HCT116 (cell line): ENCODE measurements at regions not wholly inside any gene's neighbourhood (a gene's known extent, or its start where the extent isn't known, plus 50 kb on each side); places are given as distances from the start of the nearest gene placed in this dataset.

ENCODE experiments used
- ATAC-seq: fragments of 200-7000 bp; cut with Tn5 transposase; 2 replicates; pipeline ENCODE4 v1.9.1; 2020; ENCODE audit warnings: mild to moderate bottlenecking, moderate library complexity
- BruUV-seq: library from RNA; stranded (reverse); fragments of 400-500 nt; replicated peaks from 2 replicates; lab custom pipeline; 2021; lab: Mats Ljungman, UMichigan
- CTCF ChIA-PET: fragments of 300-600 bp; sonication (Branson Sonifier 250); formaldehyde crosslinking; loops from one replicate; lab custom pipeline; 2021; ENCODE audit warnings: antibody characterized with exemption; lab: Charles Lee
- POLR2A ChIA-PET: fragments of 300-600, 350-600 bp; sonication (Branson Sonifier 250); formaldehyde crosslinking; loops from one replicate; lab custom pipeline; 2021; ENCODE audit warnings: antibody characterized with exemption; lab: Charles Lee
- RAD21 ChIA-PET, 2 experiments: fragments of 300-600 bp; sonication (Branson Sonifier 250); formaldehyde crosslinking; loops; one replicate each; lab custom pipeline; 2023; ENCODE audit warnings: low total read pairs in 2 of 2; ENCODE audit not compliant: uncharacterized antibody in 2 of 2, unreplicated experiment in 2 of 2, low non-redundant PET in 1 of 2; lab: Charles Lee
- DNase-seq: peaks from one replicate; pipeline ENCODE4 v3.0.0-alpha.2; 2010; ENCODE audit warnings: low read depth, low spot score
- H2AFZ ChIP-seq: fragments of 200-600 bp; shearing (Covaris generic), sonication (generic); 2 replicates; pipeline ENCODE4 v1.6.1; 2017; ENCODE audit warnings: low read depth, mixed run types, mixed read lengths, antibody characterized with exemption, low read length; ENCODE audit not compliant: poor library complexity, severe bottlenecking
- H3K27ac ChIP-seq: 2 replicates; pipeline ENCODE4 v1.5.1; 2012; ENCODE audit warnings: low read depth, low read length
- H3K27me3 ChIP-seq: fragments of 200-600 bp; sonication (generic); 2 replicates; pipeline ENCODE4 v1.6.1; 2016; ENCODE audit warnings: mixed run types, low read length, mixed read lengths; ENCODE audit not compliant: insufficient read depth
- H3K36me3 ChIP-seq, 2 experiments: fragments of 200-500 bp in 1 of 2; fragments of 200-600 bp in 1 of 2; sonication (Bioruptor generic) in 1 of 2; sonication (generic) in 1 of 2; 2 replicates each; pipeline versions ENCODE4 v1.5.1 to v1.6.1; 2014 to 2016; ENCODE audit warnings: low read length in 2 of 2, inconsistent platforms in 1 of 2, mixed read lengths in 1 of 2, mixed run types in 1 of 2; ENCODE audit not compliant: insufficient read depth in 2 of 2, control insufficient read depth in 1 of 2
- H3K4me1 ChIP-seq, 2 experiments: fragments of 200-600 bp in 1 of 2; sonication (generic) in 1 of 2; 2 replicates each; pipeline versions ENCODE4 v1.5.1 to v1.6.1; 2012 to 2017; ENCODE audit warnings: low read length in 2 of 2, inconsistent platforms in 1 of 2, mild to moderate bottlenecking in 1 of 2, mixed read lengths in 1 of 2, mixed run types in 1 of 2, moderate library complexity in 1 of 2; ENCODE audit not compliant: insufficient read depth in 2 of 2, control insufficient read depth in 1 of 2
- H3K4me2 ChIP-seq: fragments of 200-600 bp; sonication (generic); 2 replicates; pipeline ENCODE4 v1.6.1; 2017; ENCODE audit warnings: mixed run types, low read length, mixed read lengths
- H3K4me3 ChIP-seq, 2 experiments: fragments of 200-600 bp in 1 of 2; sonication (generic) in 1 of 2; replicated peaks in 1 of 2; 2 replicates each; pipeline ENCODE4 v1.5.1; 2011 to 2016; ENCODE audit warnings: low read length in 2 of 2, control low read depth in 1 of 2, low read depth in 1 of 2, mild to moderate bottlenecking in 1 of 2, mixed read lengths in 1 of 2, mixed run types in 1 of 2
- H3K79me2 ChIP-seq: fragments of 200-600 bp; sonication (generic); 2 replicates; pipeline ENCODE4 v1.6.1; 2017; ENCODE audit warnings: mild to moderate bottlenecking, mixed run types, low read length, moderate library complexity, mixed read lengths; ENCODE audit not compliant: insufficient read depth
- H3K9ac ChIP-seq: fragments of 200-600 bp; sonication (generic); 2 replicates; pipeline ENCODE4 v1.6.1; 2016; ENCODE audit warnings: low read length, mixed read lengths
- H3K9me2 ChIP-seq: fragments of 200-600 bp; sonication (generic), shearing (Covaris generic); 2 replicates; pipeline ENCODE4 v1.6.1; 2017; ENCODE audit warnings: mixed run types, mild to moderate bottlenecking, moderate library complexity; ENCODE audit not compliant: insufficient read depth
- H3K9me3 ChIP-seq, 2 experiments: fragments of 200-500 bp in 1 of 2; fragments of 200-600 bp in 1 of 2; sonication (Bioruptor generic) in 1 of 2; sonication (generic) in 1 of 2; 2 replicates each; pipeline ENCODE4 v1.6.1; 2014 to 2017; ENCODE audit warnings: low read length in 2 of 2, mixed read lengths in 2 of 2, inconsistent platforms in 1 of 2, low read depth in 1 of 2, mild to moderate bottlenecking in 1 of 2, mixed run types in 1 of 2, moderate library complexity in 1 of 2; ENCODE audit not compliant: control insufficient read depth in 1 of 2, insufficient read depth in 1 of 2
- H4K20me1 ChIP-seq: fragments of 200-600 bp; sonication (generic), shearing (Covaris generic); 2 replicates; pipeline ENCODE4 v1.6.1; 2017; ENCODE audit warnings: mixed run types, mild to moderate bottlenecking, moderate library complexity; ENCODE audit not compliant: insufficient read depth
- CBX3 ChIP-seq: IDR thresholded peaks from 2 replicates; pipeline ENCODE4 v1.6.1; 2012; ENCODE audit warnings: low read depth
- CEBPB ChIP-seq: IDR thresholded peaks from 2 replicates; pipeline ENCODE4 v1.6.1; 2012; ENCODE audit warnings: low read depth
- EGR1 ChIP-seq: IDR thresholded peaks from 2 replicates; pipeline ENCODE4 v1.6.1; 2012; ENCODE audit warnings: low read depth
- ELF1 ChIP-seq: IDR thresholded peaks from 2 replicates; pipeline ENCODE4 v1.6.1; 2012; ENCODE audit warnings: low read depth, borderline replicate concordance
- EZH2 ChIP-seq: fragments of 200-600 bp; sonication (generic); IDR thresholded peaks from 2 replicates; pipeline ENCODE4 v1.6.1; 2017; ENCODE audit warnings: antibody characterized with exemption, mixed run types
- EZH2phosphoT487 ChIP-seq: fragments of 200-600 bp; IDR thresholded peaks from 2 replicates; pipeline ENCODE4 v1.6.1; 2018; ENCODE audit warnings: antibody characterized with exemption, borderline replicate concordance
- FOSL1 ChIP-seq: IDR thresholded peaks from 2 replicates; pipeline ENCODE4 v1.6.1; 2012; ENCODE audit warnings: low read depth
- JUND ChIP-seq: IDR thresholded peaks from 2 replicates; pipeline ENCODE4 v1.6.1; 2012
- MAX ChIP-seq: IDR thresholded peaks from 2 replicates; pipeline ENCODE4 v1.6.1; 2012
- POLR2AphosphoS5 ChIP-seq: IDR thresholded peaks from 2 replicates; pipeline ENCODE4 v1.6.1; 2011; ENCODE audit warnings: mild to moderate bottlenecking, low read depth, low read length, moderate library complexity
- RAD21 ChIP-seq: IDR thresholded peaks from 2 replicates; pipeline ENCODE4 v1.6.1; 2012; ENCODE audit warnings: low read depth, mild to moderate bottlenecking
- TCF7L2 ChIP-seq: IDR thresholded peaks from 2 replicates; pipeline ENCODE4 v1.7.0; 2011; ENCODE audit warnings: borderline replicate concordance, inconsistent platforms; ENCODE audit not compliant: insufficient read depth, insufficient read length; ENCODE audit errors: extremely low read depth
- YY1 ChIP-seq: IDR thresholded peaks from 2 replicates; pipeline ENCODE4 v1.6.1; 2011; ENCODE audit warnings: low read length, low read depth, moderate library complexity, mild to moderate bottlenecking; ENCODE audit not compliant: insufficient replicate concordance; ENCODE audit errors: extremely low read depth
- ZFX ChIP-seq: fragments of 450-650 bp; IDR thresholded peaks from 2 replicates; pipeline ENCODE4 v1.6.1; 2017
- intact Hi-C: fragments of 100-400 bp; cut with micrococcal nuclease; formaldehyde crosslinking; loops from 2 replicates; pipeline ENCODE4 v1.10.0; 2022
- TF ChIP-seq, protein P1 (sequence below): IDR thresholded peaks from 2 replicates; pipeline ENCODE4 v1.6.1; 2011; ENCODE audit warnings: mild to moderate bottlenecking, low read length, moderate library complexity; ENCODE audit not compliant: insufficient replicate concordance; ENCODE audit errors: extremely low read depth

DNA sequence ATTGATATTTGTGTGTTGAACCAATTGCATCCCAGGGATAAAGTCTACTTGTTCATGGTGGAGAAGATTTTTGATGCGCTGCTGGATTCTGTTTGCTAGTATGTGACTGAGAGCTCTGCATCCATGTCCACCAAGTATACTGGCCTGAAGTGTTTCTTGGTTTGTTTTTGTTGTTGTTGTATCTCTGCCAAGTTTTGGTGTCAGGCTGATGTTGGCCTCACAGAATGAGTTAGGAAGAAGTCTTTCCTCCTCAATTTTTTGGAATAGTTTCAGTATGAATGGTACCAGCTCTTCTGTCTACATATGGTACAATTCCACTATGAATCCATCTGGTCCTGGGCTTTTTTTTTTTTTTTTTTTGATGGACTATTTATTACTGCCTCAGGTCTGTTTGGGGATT, 50.9 kb upstream of the OSTN start:
- H3K9me2 ChIP-seq, result no peaks in the 10 kb centered on the region
- no peak overlapping the region for H3K27ac ChIP-seq
- ChIA-PET RAD21 (no interaction called here), POLR2A (no interaction called here), CTCF (no interaction called here)
- no peaks in the 10 kb centered on the region for H3K36me3 ChIP-seq
- no peak overlapping the region for H2AFZ ChIP-seq
- no peak for DNase-seq
- no peak for ATAC-seq
- no peaks in the 10 kb centered on the region for H3K27me3 ChIP-seq
- H3K9ac ChIP-seq, result no peak overlapping the region
- no TSS peak for BruUV-seq
- intact Hi-C loops, result no loop called here
- no peaks in the 10 kb centered on the region for H3K79me2 ChIP-seq
- no peak overlapping the region for H3K4me3 ChIP-seq
- TF ChIP-seq MAX (no peak), POLR2AphosphoS5 (no peak), CBX3 (no peak), RAD21 (no peak), EZH2phosphoT487 (no peak), EGR1 (no peak)
- H4K20me1 ChIP-seq, result no peaks in the 10 kb centered on the region
- no peak overlapping the region for H3K4me2 ChIP-seq
- H3K9me3 ChIP-seq, result no peaks in the 10 kb centered on the region
- peaks cover 0 to 6% of the 10 kb centered on the region in 2 experiments; a peak in 2 of 4 replicates for H3K4me1 ChIP-seq

GRCh38 chr3:191143224-191143623, 55.8 kb upstream of the OSTN start:
- Histone ChIP-seq H3K9me3 (no peaks in the 10 kb centered on the region), H3K27me3 (no peaks in the 10 kb centered on the region), H2AFZ (peak overlapping the region; percentile 93), H3K4me1 (peaks cover 3 to 30% of the 10 kb centered on the region in 2 experiments; a peak in 3 of 4 replicates), H3K4me2 (no peak overlapping the region), H3K79me2 (no peaks in the 10 kb centered on the region), H3K4me3 (no peak overlapping the region), H3K9me2 (no peaks in the 10 kb centered on the region), H4K20me1 (no peaks in the 10 kb centered on the region), H3K36me3 (no peaks in the 10 kb centered on the region), H3K27ac (no peak overlapping the region), H3K9ac (no peak overlapping the region)
- ChIA-PET CTCF (no interaction called here), POLR2A (no interaction called here), RAD21 (no interaction called here)
- no TSS peak for BruUV-seq
- ATAC-seq (no peak), DNase-seq (no peak)
- no peak for TF ChIP-seq POLR2AphosphoS5
- no peak for TF ChIP-seq EGR1
- TF ChIP-seq MAX, result no peak
- no peak for TF ChIP-seq ELF1
- no peak for TF ChIP-seq CEBPB
- TF ChIP-seq ZFX, result no peak
- TF ChIP-seq JUND, result no peak
- TF ChIP-seq, protein P1, sequence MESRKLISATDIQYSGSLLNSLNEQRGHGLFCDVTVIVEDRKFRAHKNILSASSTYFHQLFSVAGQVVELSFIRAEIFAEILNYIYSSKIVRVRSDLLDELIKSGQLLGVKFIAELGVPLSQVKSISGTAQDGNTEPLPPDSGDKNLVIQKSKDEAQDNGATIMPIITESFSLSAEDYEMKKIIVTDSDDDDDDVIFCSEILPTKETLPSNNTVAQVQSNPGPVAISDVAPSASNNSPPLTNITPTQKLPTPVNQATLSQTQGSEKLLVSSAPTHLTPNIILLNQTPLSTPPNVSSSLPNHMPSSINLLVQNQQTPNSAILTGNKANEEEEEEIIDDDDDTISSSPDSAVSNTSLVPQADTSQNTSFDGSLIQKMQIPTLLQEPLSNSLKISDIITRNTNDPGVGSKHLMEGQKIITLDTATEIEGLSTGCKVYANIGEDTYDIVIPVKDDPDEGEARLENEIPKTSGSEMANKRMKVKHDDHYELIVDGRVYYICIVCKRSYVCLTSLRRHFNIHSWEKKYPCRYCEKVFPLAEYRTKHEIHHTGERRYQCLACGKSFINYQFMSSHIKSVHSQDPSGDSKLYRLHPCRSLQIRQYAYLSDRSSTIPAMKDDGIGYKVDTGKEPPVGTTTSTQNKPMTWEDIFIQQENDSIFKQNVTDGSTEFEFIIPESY, result no peak
- no peak for TF ChIP-seq YY1
- TF ChIP-seq RAD21, result no peak
- no peak for TF ChIP-seq EZH2
- no peak for TF ChIP-seq FOSL1
- no peak for TF ChIP-seq CBX3
- no peak for TF ChIP-seq TCF7L2
- intact Hi-C loops, result no loop called here
